Prostate gland (tissue), 2 donors: ENCODE measurements at regions not wholly inside any gene's neighbourhood (a gene's known extent, or its start where the extent isn't known, plus 50 kb on each side); places are given as distances from the start of the nearest gene placed in this dataset.

Source experiments
- CTCF ChIP-seq, 4 experiments: fragments of 200-600 bp in 2 of 4; fragments of 450-650 bp in 2 of 4; sonication (generic) in 2 of 4; IDR thresholded peaks; 1 replicate in 3 of 4; 2 replicates in 1 of 4; pipeline ENCODE4 v1.5.1; 2016 to 2019; ENCODE audit warnings: antibody characterized with exemption in 4 of 4, mild to moderate bottlenecking in 2 of 4, moderate library complexity in 2 of 4
- POLR2A ChIP-seq: fragments of 450-650 bp; IDR thresholded peaks from one replicate; pipeline ENCODE4 v1.6.1; 2016; ENCODE audit warnings: antibody characterized with exemption, mild to moderate bottlenecking

- TF ChIP-seq CTCF (IDR thresholded peaks at IDR 0.05): no peak
- TF ChIP-seq POLR2A: no peak
These were observed 116.2 kb downstream of the C17orf67 start for GRCh38 chr17:56717471-56717870.
